Endodermal cell (in vitro differentiated cells): ENCODE measurements at regions not wholly inside any gene's neighbourhood (a gene's known extent, or its start where the extent isn't known, plus 50 kb on each side); places are given as distances from the start of the nearest gene placed in this dataset.

Experiments
- DNase-seq: peaks from one replicate; pipeline ENCODE4 v3.0.0-alpha.2; 2017
- H3K27ac ChIP-seq: 2 replicates; pipeline ENCODE4 v1.5.1; 2013; ENCODE audit warnings: mild to moderate bottlenecking, low read depth, low read length, moderate library complexity
- H3K27me3 ChIP-seq: 2 replicates; pipeline ENCODE4 v1.6.1; 2013; ENCODE audit warnings: mild to moderate bottlenecking, low read length, moderate library complexity; ENCODE audit not compliant: insufficient read depth, control insufficient read depth, poor library complexity, severe bottlenecking
- H3K36me3 ChIP-seq: 2 replicates; pipeline ENCODE4 v1.7.0; 2013; ENCODE audit warnings: mild to moderate bottlenecking, low read length, moderate library complexity; ENCODE audit not compliant: control insufficient read depth, insufficient read depth
- H3K4me1 ChIP-seq: one replicate; pipeline ENCODE4 v1.7.0; 2013; ENCODE audit warnings: low read length; ENCODE audit not compliant: control insufficient read depth, insufficient read depth
- H3K4me3 ChIP-seq: 2 replicates; pipeline ENCODE4 v1.5.1; 2013; ENCODE audit warnings: mild to moderate bottlenecking, low read length, moderate library complexity
- H3K9ac ChIP-seq: 2 replicates; pipeline ENCODE4 v1.6.1; 2013; ENCODE audit warnings: mild to moderate bottlenecking, low read length, moderate library complexity; ENCODE audit not compliant: poor library complexity, severe bottlenecking; ENCODE audit errors: extremely low read depth
- H3K9me3 ChIP-seq: 2 replicates; pipeline ENCODE4 v1.6.1; 2013; ENCODE audit warnings: mild to moderate bottlenecking, low read length, moderate library complexity; ENCODE audit not compliant: control insufficient read depth
- H3K27ac Mint-ChIP-seq: 2 replicates; pipeline ENCODE4 v1.8.0; 2020; ENCODE audit warnings: mixed read lengths
- H3K27me3 Mint-ChIP-seq: 2 replicates; pipeline ENCODE4 v1.8.0; 2021; ENCODE audit warnings: mild to moderate bottlenecking, mixed read lengths; ENCODE audit not compliant: insufficient read depth
- H3K36me3 Mint-ChIP-seq: 2 replicates; pipeline ENCODE4 v1.8.0; 2020; ENCODE audit warnings: low read depth, mixed read lengths
- H3K4me1 Mint-ChIP-seq: 2 replicates; pipeline ENCODE4 v1.8.0; 2020; ENCODE audit warnings: mixed read lengths
- H3K4me3 Mint-ChIP-seq: 2 replicates; pipeline ENCODE4 v1.8.0; 2020; ENCODE audit warnings: mild to moderate bottlenecking, moderate library complexity, mixed read lengths
- H3K9me3 Mint-ChIP-seq: 2 replicates; pipeline ENCODE4 v1.8.0; 2020; ENCODE audit warnings: mild to moderate bottlenecking, mixed read lengths
- CTCF ChIP-seq: fragments of 200-600 bp; sonication (generic); conservative IDR thresholded peaks from 2 replicates; pipeline ENCODE4 v1.5.0; 2021; ENCODE audit warnings: antibody characterized with exemption, mild to moderate bottlenecking
- WGBS, 2 experiments: methylation state at CpG; one replicate each; pipeline versions ENCODE4 v1.1.5 to v1.1.7; 2013; ENCODE audit warnings: missing lambda C conversion rate in 2 of 2, mixed read lengths in 1 of 2; ENCODE audit not compliant: insufficient coverage in 1 of 2, insufficient read length in 1 of 2; 5-methylcytosine and 5-hydroxymethylcytosine counted together

DNA sequence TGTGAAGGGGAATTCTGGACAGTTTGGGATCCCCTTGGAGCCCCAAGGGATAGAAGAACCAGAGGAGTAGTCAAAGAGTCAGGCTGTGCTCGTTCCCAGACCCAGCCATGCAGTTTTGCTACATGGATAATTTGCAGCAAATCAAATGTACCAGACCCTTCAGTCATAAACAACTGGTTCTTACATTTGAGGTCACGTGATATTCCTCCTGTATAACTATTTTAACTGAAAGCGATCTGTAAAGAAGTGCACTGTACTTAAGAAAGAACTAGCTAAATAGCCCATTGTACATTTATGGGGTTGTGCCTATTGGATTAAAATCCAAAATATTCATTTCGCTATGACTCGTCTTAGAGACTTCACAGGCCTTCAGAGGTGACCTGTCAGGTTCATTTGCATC is 550.2 kb upstream of the TENM3 start:
- no peaks in the 10 kb centered on the region for H3K9me3 Mint-ChIP-seq
- H3K27me3 Mint-ChIP-seq = no peaks in the 10 kb centered on the region
- no peaks in the 10 kb centered on the region for H3K36me3 Mint-ChIP-seq
- no peaks in the 10 kb centered on the region for H3K9me3 ChIP-seq
- H3K27ac ChIP-seq = no peak overlapping the region
- H3K27me3 ChIP-seq = no peaks in the 10 kb centered on the region
- H3K27ac Mint-ChIP-seq = no peak overlapping the region
- peaks cover 18% of the 10 kb centered on the region for H3K4me1 Mint-ChIP-seq
- no peak overlapping the region for H3K9ac ChIP-seq
- no peaks in the 10 kb centered on the region for H3K36me3 ChIP-seq
- no peak overlapping the region for H3K4me3 ChIP-seq
- H3K4me3 Mint-ChIP-seq = no peak overlapping the region
- 93% methylated on average over 3 to 5 of the region's 5 CpGs for WGBS, 2 experiments
- H3K4me1 ChIP-seq = peaks cover 6% of the 10 kb centered on the region
- no peak for DNase-seq
- TF ChIP-seq CTCF = no peak

- H3K4me3 Mint-ChIP-seq = no peak overlapping the region
- H3K36me3 Mint-ChIP-seq = no peaks in the 10 kb centered on the region
Observed at GRCh38 chr4:181693517-181693916, 549.7 kb upstream of the TENM3 start.

DNA sequence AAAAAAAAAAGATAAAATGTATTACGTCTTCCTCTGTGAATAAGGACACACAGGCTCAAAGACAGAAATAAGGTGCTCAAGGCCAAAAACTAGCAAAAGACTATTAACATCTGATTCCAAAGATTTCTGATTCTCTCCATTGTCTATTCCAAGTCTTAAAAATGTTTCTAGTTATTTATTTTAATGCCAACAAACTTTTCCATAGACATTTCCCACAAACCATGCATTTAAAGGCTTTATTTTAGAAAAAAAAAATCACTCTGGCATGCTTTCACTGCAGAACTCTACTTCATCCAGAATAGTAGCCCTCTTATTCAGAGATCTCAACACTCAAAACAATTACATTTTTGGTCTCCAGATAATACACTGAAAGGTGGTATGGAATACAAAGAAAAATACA is 545.0 kb upstream of the TENM3 start:
- Histone ChIP-seq H3K36me3 (no peaks in the 10 kb centered on the region), H3K27me3 (no peaks in the 10 kb centered on the region), H3K9ac (no peak overlapping the region), H3K4me3 (no peak overlapping the region), H3K4me1 (peaks cover 6% of the 10 kb centered on the region), H3K27ac (no peak overlapping the region), H3K9me3 (no peaks in the 10 kb centered on the region)
- no peaks in the 10 kb centered on the region for H3K9me3 Mint-ChIP-seq
- no peak for DNase-seq
- H3K4me1 Mint-ChIP-seq = peaks cover 10% of the 10 kb centered on the region
- no peak overlapping the region for H3K4me3 Mint-ChIP-seq
- no peaks in the 10 kb centered on the region for H3K27me3 Mint-ChIP-seq
- H3K36me3 Mint-ChIP-seq = no peaks in the 10 kb centered on the region
- 90% methylated on average over 1 of the region's 1 CpG; no CpG with 5 or more reads in 1 of the 2 experiments for WGBS, 2 experiments
- no peak for TF ChIP-seq CTCF
- H3K27ac Mint-ChIP-seq = no peak overlapping the region

More at GRCh38 chr4:181693517-181693916, 549.7 kb upstream of the TENM3 start:
- H3K27ac Mint-ChIP-seq = no peak overlapping the region
- Histone ChIP-seq H3K36me3 (no peaks in the 10 kb centered on the region), H3K27ac (no peak overlapping the region), H3K9me3 (no peaks in the 10 kb centered on the region), H3K27me3 (no peaks in the 10 kb centered on the region), H3K9ac (no peak overlapping the region), H3K4me1 (peaks cover 6% of the 10 kb centered on the region), H3K4me3 (no peak overlapping the region)
- H3K9me3 Mint-ChIP-seq = no peaks in the 10 kb centered on the region
- DNase-seq = peak; percentile 51
- no peaks in the 10 kb centered on the region for H3K27me3 Mint-ChIP-seq
- TF ChIP-seq CTCF = no peak
- peaks cover 13% of the 10 kb centered on the region for H3K4me1 Mint-ChIP-seq
- WGBS, 2 experiments = 82 to 94% methylated on average over 5 to 7 of the region's 7 CpGs
